A673 (cell line): ENCODE measurements at regions not wholly inside any gene's neighbourhood (a gene's known extent, or its start where the extent isn't known, plus 50 kb on each side); places are given as distances from the start of the nearest gene placed in this dataset.
A peak's percentile ranks its signal among the peaks of the same experiment; 100 is the strongest.

ENCODE experiments used
- BruUV-seq: library from RNA; stranded (reverse); fragments of 400-500 nt; replicated peaks from 2 replicates; lab custom pipeline; 2021; lab: Mats Ljungman, UMichigan
- CTCF ChIA-PET: fragments of 300-600 bp; sonication (Branson Sonifier 250); formaldehyde crosslinking; loops from one replicate; lab custom pipeline; 2022; ENCODE audit warnings: antibody characterized with exemption; lab: Charles Lee
- POLR2A ChIA-PET: fragments of 300-600 bp; sonication (Branson Sonifier 250); formaldehyde crosslinking; loops from one replicate; lab custom pipeline; 2022; ENCODE audit warnings: antibody characterized with exemption; ENCODE audit not compliant: low non-redundant PET; lab: Charles Lee
- DNase-seq: peaks from one replicate; pipeline ENCODE4 v3.0.0-alpha.2; 2015; ENCODE audit warnings: low spot score
- H3K27ac ChIP-seq: fragments of 200-600 bp; sonication (generic); 2 replicates; pipeline ENCODE4 v1.5.1; 2016; ENCODE audit warnings: mixed run types, low read depth, mild to moderate bottlenecking, mixed read lengths, antibody characterized with exemption, low read length; ENCODE audit not compliant: poor library complexity, severe bottlenecking
- H3K27me3 ChIP-seq: fragments of 200-600 bp; sonication (generic); replicated peaks from 2 replicates; pipeline ENCODE4 v1.6.1; 2017; ENCODE audit warnings: mixed run types, low read depth, mild to moderate bottlenecking, mixed read lengths, antibody characterized with exemption, low read length; ENCODE audit not compliant: insufficient read depth, poor library complexity
- H3K36me3 ChIP-seq: fragments of 200-600 bp; sonication (generic); 2 replicates; pipeline ENCODE4 v1.6.1; 2016; ENCODE audit warnings: mixed run types, mild to moderate bottlenecking, mixed read lengths, antibody characterized with exemption, low read length; ENCODE audit not compliant: insufficient read depth, poor library complexity, severe bottlenecking
- H3K4me1 ChIP-seq: fragments of 200-600 bp; sonication (generic); 2 replicates; pipeline ENCODE4 v1.6.1; 2017; ENCODE audit warnings: mixed run types, mild to moderate bottlenecking, mixed read lengths, antibody characterized with exemption, low read length; ENCODE audit not compliant: insufficient read depth, poor library complexity, severe bottlenecking
- H3K4me3 ChIP-seq: fragments of 200-600 bp; sonication (generic); 2 replicates; pipeline ENCODE4 v1.5.1; 2016; ENCODE audit warnings: low read depth, mixed run types, mild to moderate bottlenecking, mixed read lengths, low read length; ENCODE audit not compliant: poor library complexity, severe bottlenecking
- H3K9me3 ChIP-seq: fragments of 200-600 bp; sonication (generic); 2 replicates; pipeline ENCODE4 v1.6.1; 2016; ENCODE audit warnings: mixed run types, low read depth, mild to moderate bottlenecking, mixed read lengths, antibody characterized with exemption, low read length; ENCODE audit not compliant: poor library complexity, severe bottlenecking
- CTCF ChIP-seq: fragments of 300-800, 200-600 bp; sonication (generic); conservative IDR thresholded peaks from 2 replicates; pipeline ENCODE4 v1.5.1; 2017; ENCODE audit warnings: low read depth, mild to moderate bottlenecking, antibody characterized with exemption, low read length, moderate library complexity, mixed read lengths
- EZH2 ChIP-seq: fragments of 200-600 bp; sonication (generic); IDR thresholded peaks from 2 replicates; pipeline ENCODE4 v1.6.1; 2017; ENCODE audit warnings: borderline replicate concordance, low read depth, mild to moderate bottlenecking, mixed read lengths, antibody characterized with exemption, low read length; ENCODE audit not compliant: poor library complexity, severe bottlenecking
- intact Hi-C: fragments of 100-400 bp; cut with micrococcal nuclease; formaldehyde crosslinking; loops from one replicate; pipeline ENCODE4 v1.10.0; 2022; ENCODE audit not compliant: unreplicated experiment

- CTCF ChIA-PET = no interaction called here
These were observed 856.7 kb upstream of the PRKX start for GRCh38 chrX:4570151-4570550.

GRCh38 chrX:4560192-4560591 is 846.7 kb upstream of the PRKX start:
- Histone ChIP-seq H3K9me3 (no peaks in the 10 kb centered on the region), H3K36me3 (no peaks in the 10 kb centered on the region), H3K27me3 (no peaks in the 10 kb centered on the region), H3K4me3 (no peak overlapping the region), H3K27ac (no peak overlapping the region), H3K4me1 (no peaks in the 10 kb centered on the region)
- POLR2A ChIA-PET = no interaction called here
- no peak for TF ChIP-seq CTCF
- no peak for TF ChIP-seq EZH2
- intact Hi-C loops = no loop called here
- CTCF ChIA-PET = no interaction called here
- DNase-seq = no peak
- no TSS peak for BruUV-seq

More at GRCh38 chrX:4570151-4570550, 856.7 kb upstream of the PRKX start:
- Histone ChIP-seq H3K9me3 (peaks cover 3% of the 10 kb centered on the region), H3K27ac (no peak overlapping the region), H3K27me3 (no peaks in the 10 kb centered on the region), H3K4me3 (no peak overlapping the region), H3K4me1 (no peaks in the 10 kb centered on the region), H3K36me3 (no peaks in the 10 kb centered on the region)
- TF ChIP-seq CTCF (no peak), EZH2 (no peak)
- no TSS peak for BruUV-seq
- POLR2A ChIA-PET = no interaction called here
- intact Hi-C loops = no loop called here
- peak; percentile 62 for DNase-seq

GRCh38 chrX:4550018-4550417 is 836.6 kb upstream of the PRKX start:
- BruUV-seq = no TSS peak
- Histone ChIP-seq H3K4me3 (no peak overlapping the region), H3K9me3 (no peaks in the 10 kb centered on the region), H3K4me1 (peaks cover 21% of the 10 kb centered on the region), H3K27me3 (no peaks in the 10 kb centered on the region), H3K27ac (no peak overlapping the region), H3K36me3 (no peaks in the 10 kb centered on the region)
- DNase-seq = peak; percentile 37
- ChIA-PET CTCF (interaction anchor here (1.0 kb wide), 1 partner anchor 587 kb away, joined by 9 read pairs; no protein-coding TSS in a partner anchor), POLR2A (no interaction called here)
- TF ChIP-seq EZH2 (no peak), CTCF (peak; percentile 59)
- intact Hi-C loops = no loop called here
